ENCODE measurements at regions not wholly inside any gene's neighbourhood (a gene's known extent, or its start where the extent isn't known, plus 50 kb on each side); places are given as distances from the start of the nearest gene placed in this dataset.
"Not testable (repeated sequence)": the region's sequence is repeated elsewhere in the genome, so short reads cannot be mapped to it uniquely, and the experiment has no call there.

- no peak for DNase-seq (ENCODE audit: low read depth)
Measured at GRCh38 chr10:15430969-15431771, 60.1 kb upstream of the FAM171A1 start.

GRCh38 chr10:15428681-15429080, 57.6 kb upstream of the FAM171A1 start:
- DNase-seq (ENCODE audit: low read depth) = no peak

- peak; percentile 66 for DNase-seq (ENCODE audit: low read depth)
Measured at GRCh38 chr10:15427843-15428414, 56.8 kb upstream of the FAM171A1 start.

- DNase-seq (ENCODE audit: low read depth) = no peak
Measured at GRCh38 chr10:15426558-15426957, 55.5 kb upstream of the FAM171A1 start.

- DNase-seq (ENCODE audit: low read depth) = no peak
Measured at GRCh38 chr10:15426115-15426514, 55.0 kb upstream of the FAM171A1 start.

GRCh38 chr10:15421875-15422274, 50.8 kb upstream of the FAM171A1 start:
- DNase-seq (ENCODE audit: low read depth) = not testable (repeated sequence)
